WI38 (cell line): ENCODE measurements at regions not wholly inside any gene's neighbourhood (a gene's known extent, or its start where the extent isn't known, plus 50 kb on each side); places are given as distances from the start of the nearest gene placed in this dataset.

Experiments used
- H3K4me3 ChIP-seq: 2 replicates; pipeline ENCODE4 v1.5.1; 2011; ENCODE audit warnings: low read depth, mild to moderate bottlenecking, control low read depth, low read length
- TF ChIP-seq, protein P1 (sequence below): IDR thresholded peaks from 2 replicates; pipeline ENCODE4 v1.5.1; 2012; ENCODE audit warnings: low read depth, mild to moderate bottlenecking, control low read depth, low read length

DNA sequence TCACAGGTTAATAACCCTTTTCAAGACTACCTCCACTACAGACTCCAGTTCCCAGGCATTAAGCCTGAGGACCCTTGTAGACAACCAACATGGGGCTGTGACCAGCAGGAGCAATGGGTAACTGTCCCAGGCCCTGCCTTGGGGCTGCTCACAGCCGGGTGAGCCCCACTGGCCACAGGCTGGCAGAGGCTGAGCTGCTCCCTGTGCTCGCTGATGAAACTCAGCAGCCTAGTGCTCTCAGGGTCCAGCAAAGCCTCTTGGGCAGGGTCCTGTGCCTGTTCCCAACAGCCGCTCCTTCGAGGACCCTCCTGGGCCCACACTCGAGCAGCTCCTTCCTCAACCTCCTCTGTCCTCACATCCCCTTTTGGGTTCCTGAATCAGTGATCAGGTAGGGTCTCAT, 99.8 kb downstream of the VPREB1 start:
- TF ChIP-seq, protein P1, sequence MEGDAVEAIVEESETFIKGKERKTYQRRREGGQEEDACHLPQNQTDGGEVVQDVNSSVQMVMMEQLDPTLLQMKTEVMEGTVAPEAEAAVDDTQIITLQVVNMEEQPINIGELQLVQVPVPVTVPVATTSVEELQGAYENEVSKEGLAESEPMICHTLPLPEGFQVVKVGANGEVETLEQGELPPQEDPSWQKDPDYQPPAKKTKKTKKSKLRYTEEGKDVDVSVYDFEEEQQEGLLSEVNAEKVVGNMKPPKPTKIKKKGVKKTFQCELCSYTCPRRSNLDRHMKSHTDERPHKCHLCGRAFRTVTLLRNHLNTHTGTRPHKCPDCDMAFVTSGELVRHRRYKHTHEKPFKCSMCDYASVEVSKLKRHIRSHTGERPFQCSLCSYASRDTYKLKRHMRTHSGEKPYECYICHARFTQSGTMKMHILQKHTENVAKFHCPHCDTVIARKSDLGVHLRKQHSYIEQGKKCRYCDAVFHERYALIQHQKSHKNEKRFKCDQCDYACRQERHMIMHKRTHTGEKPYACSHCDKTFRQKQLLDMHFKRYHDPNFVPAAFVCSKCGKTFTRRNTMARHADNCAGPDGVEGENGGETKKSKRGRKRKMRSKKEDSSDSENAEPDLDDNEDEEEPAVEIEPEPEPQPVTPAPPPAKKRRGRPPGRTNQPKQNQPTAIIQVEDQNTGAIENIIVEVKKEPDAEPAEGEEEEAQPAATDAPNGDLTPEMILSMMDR, result no peak
- no peak overlapping the region for H3K4me3 ChIP-seq

GRCh38 chr22:22345781-22346180, 101.2 kb downstream of the VPREB1 start:
- no peak overlapping the region for H3K4me3 ChIP-seq
- TF ChIP-seq, protein P1, result no peak

DNA sequence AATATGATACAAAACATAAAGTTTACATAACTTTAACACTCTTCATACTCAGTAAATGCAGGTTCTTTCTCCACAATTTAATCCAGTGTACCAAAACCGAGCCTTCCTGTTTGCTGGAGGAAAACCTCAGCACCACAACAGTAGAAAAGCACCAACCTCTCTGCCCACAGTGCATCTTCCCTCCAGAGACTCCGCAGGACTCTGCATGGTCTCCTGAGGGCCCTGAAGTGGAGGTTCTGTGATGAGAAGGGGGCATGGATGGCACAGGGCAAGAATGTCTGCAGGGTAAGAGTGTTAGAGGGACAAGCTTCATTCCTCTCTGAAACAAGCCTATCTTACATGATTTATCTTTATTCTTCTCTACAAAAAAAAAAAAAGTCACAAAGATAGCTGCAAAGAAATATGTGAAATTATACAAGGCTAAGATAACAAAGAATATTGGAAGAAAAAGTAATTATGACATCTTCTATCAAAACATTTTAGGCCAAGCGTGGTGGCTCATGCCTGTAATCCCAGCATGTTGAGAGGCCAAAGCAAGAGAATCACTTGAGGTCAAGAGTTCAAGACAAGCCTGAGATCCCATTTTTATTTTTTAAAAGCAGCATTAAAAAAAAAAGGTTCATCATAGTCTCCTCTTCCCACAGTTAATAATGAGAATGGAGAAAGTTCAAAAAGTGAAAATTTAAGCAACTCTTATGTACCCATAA, 102.0 kb downstream of the VPREB1 start:
- H3K4me3 ChIP-seq, result no peak overlapping the region
- TF ChIP-seq, protein P1, result no peak

- TF ChIP-seq, protein P1, result no peak
- H3K4me3 ChIP-seq, result no peak overlapping the region
Observed at GRCh38 chr22:22348127-22348814, 103.7 kb downstream of the VPREB1 start.

DNA sequence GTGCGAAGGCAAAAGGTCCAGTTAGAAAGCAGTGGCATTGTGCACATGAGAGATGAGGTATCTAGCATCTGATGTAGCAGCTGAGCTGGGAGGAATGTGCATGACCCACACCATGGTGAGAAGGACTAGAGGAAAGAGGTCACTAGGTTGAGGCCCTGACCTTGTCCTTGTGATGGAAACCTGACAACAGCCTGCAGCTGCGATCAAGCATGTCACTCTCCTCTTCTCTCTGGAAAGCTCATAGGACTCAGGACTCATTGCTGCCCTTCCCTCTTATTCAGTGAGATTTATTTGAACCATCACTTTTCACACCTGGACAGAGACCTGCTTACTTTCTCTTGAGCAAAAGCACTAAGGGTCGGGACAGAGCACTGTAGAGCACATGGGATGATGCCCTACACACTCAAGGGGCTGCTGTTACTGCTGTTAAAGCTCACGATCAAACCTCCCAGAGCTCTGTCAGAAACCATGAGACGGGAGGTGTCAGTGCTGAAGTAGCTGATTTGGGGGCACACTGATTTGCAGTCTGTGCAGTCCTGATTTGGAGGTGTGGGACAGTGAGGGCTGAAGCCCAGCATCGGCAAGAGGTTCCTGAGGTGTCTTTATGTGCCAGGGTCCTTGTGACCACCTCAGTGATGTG, 104.3 kb downstream of the VPREB1 start:
- TF ChIP-seq, protein P1, result no peak

DNA sequence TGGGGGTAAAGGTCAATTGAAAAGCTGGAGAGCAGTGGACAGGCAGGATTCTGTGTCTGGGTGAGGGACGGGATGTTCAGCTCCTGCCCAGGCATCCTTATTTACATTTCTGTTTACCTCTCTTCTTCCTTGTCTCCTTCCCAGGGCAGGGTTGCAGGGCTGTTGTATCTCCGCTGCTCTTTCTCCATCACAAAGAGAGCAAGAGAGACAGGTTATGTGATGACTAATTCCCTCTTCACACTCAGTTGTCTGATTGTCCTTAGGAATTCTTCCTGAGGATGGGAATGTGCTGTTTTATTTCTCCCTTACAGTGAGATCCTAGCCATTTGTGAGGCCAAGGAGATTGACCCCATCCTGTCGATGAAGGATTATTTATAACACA, 104.9 kb downstream of the VPREB1 start:
- TF ChIP-seq, protein P1, result no peak

More for the DNA sequence above, 104.3 kb downstream of the VPREB1 start:
- no peak overlapping the region for H3K4me3 ChIP-seq

GRCh38 chr22:22351366-22351765, 106.8 kb downstream of the VPREB1 start:
- TF ChIP-seq, protein P1, result no peak
- H3K4me3 ChIP-seq, result no peak overlapping the region

More for the DNA sequence above, 104.9 kb downstream of the VPREB1 start:
- H3K4me3 ChIP-seq, result no peak overlapping the region
